Keratinocyte (primary cell): ENCODE measurements at regions not wholly inside any gene's neighbourhood (a gene's known extent, or its start where the extent isn't known, plus 50 kb on each side); places are given as distances from the start of the nearest gene placed in this dataset.

Experiments used
- DNase-seq: peaks from one replicate; pipeline ENCODE4 v3.0.0-alpha.2; 2011; ENCODE audit warnings: low read depth, missing footprints, low spot score
- FAIRE-seq: peaks from 2 replicates; lab custom pipeline; 2011; peaks lifted over from hg19 to GRCh38; lab: Jason Lieb, UNC
- H2AFZ ChIP-seq: 2 replicates; pipeline ENCODE4 v1.6.0; 2012; ENCODE audit warnings: low read length, control low read depth, inconsistent platforms; ENCODE audit not compliant: control insufficient read depth
- H3K27ac ChIP-seq: 2 replicates; pipeline ENCODE4 v1.5.1; 2011; ENCODE audit warnings: low read length; ENCODE audit not compliant: control insufficient read depth, insufficient read depth
- H3K27me3 ChIP-seq: 3 replicates; pipeline ENCODE4 v1.6.0; 2011; ENCODE audit warnings: low read length; ENCODE audit not compliant: control insufficient read depth, insufficient read depth; ENCODE audit errors: extremely low read depth
- H3K36me3 ChIP-seq, 2 experiments: 2 replicates in 1 of 2; 3 replicates in 1 of 2; pipeline ENCODE4 v1.5.1; 2011; ENCODE audit warnings: low read length in 2 of 2, mild to moderate bottlenecking in 1 of 2; ENCODE audit not compliant: control insufficient read depth in 2 of 2, insufficient read depth in 2 of 2; ENCODE audit errors: extremely low read depth in 1 of 2
- H3K4me1 ChIP-seq: 3 replicates; pipeline ENCODE4 v1.5.1; 2011; ENCODE audit warnings: low read length; ENCODE audit not compliant: control insufficient read depth, insufficient read depth; ENCODE audit errors: extremely low read depth
- H3K4me2 ChIP-seq: 3 replicates; pipeline ENCODE4 v1.6.0; 2011; ENCODE audit warnings: low read depth, low read length; ENCODE audit not compliant: control insufficient read depth, insufficient read depth; ENCODE audit errors: extremely low read depth
- H3K4me3 ChIP-seq, 3 experiments: fragments of 200-600 bp in 1 of 3; sonication (generic) in 1 of 3; 2 replicates in 2 of 3; 3 replicates in 1 of 3; pipeline ENCODE4 v1.5.1; 2011 to 2016; ENCODE audit warnings: low read length in 3 of 3, mild to moderate bottlenecking in 3 of 3, control low read depth in 2 of 3, inconsistent platforms in 1 of 3, low read depth in 1 of 3, mixed read lengths in 1 of 3, mixed run types in 1 of 3, moderate library complexity in 1 of 3; ENCODE audit not compliant: control insufficient read depth in 2 of 3, insufficient read depth in 2 of 3; ENCODE audit errors: extremely low read depth in 1 of 3
- H3K79me2 ChIP-seq: 2 replicates; pipeline ENCODE4 v1.6.0; 2012; ENCODE audit warnings: low read length; ENCODE audit not compliant: control insufficient read depth, insufficient read depth
- H3K9ac ChIP-seq: 3 replicates; pipeline ENCODE4 v1.6.0; 2011; ENCODE audit warnings: low read length; ENCODE audit not compliant: control insufficient read depth, insufficient read depth; ENCODE audit errors: extremely low read depth
- H3K9me1 ChIP-seq: 3 replicates; pipeline ENCODE4 v1.6.0; 2011; ENCODE audit warnings: low read length; ENCODE audit not compliant: control insufficient read depth, insufficient read depth; ENCODE audit errors: extremely low read depth
- H3K9me3 ChIP-seq: 2 replicates; pipeline ENCODE4 v1.5.1; 2012; ENCODE audit warnings: low read depth, low read length; ENCODE audit not compliant: control insufficient read depth
- H4K20me1 ChIP-seq: 3 replicates; pipeline ENCODE4 v1.6.0; 2011; ENCODE audit warnings: low read length; ENCODE audit not compliant: control insufficient read depth, insufficient read depth; ENCODE audit errors: extremely low read depth
- CTCF ChIP-seq, 3 experiments: IDR thresholded peaks in 1 of 3; conservative IDR thresholded peaks in 1 of 3; optimal IDR thresholded peaks in 1 of 3; 2 replicates in 2 of 3; 3 replicates in 1 of 3; pipeline versions ENCODE3 to v1.5.1; 2011; ENCODE audit warnings: low read length in 3 of 3, mild to moderate bottlenecking in 3 of 3, moderate library complexity in 2 of 3, control low read depth in 1 of 3, inconsistent platforms in 1 of 3; ENCODE audit not compliant: insufficient read depth in 2 of 3; ENCODE audit errors: extremely low read depth in 1 of 3
- EZH2 ChIP-seq: IDR thresholded peaks from one replicate; pipeline ENCODE4 v1.6.1; 2012; ENCODE audit warnings: inconsistent platforms, mild to moderate bottlenecking, low read length, moderate library complexity
- dilution Hi-C: fragments of 300-500 bp; cut with MboI; formaldehyde crosslinking; loops from one replicate; pipeline ENCODE4 v1.7.0; 2020; ENCODE audit warnings: low sequenced_read_pairs; ENCODE audit not compliant: extremely low pct_ligation_motif_present

GRCh38 chr3:80445641-80446040, 677.8 kb upstream of the ROBO1 start:
- Histone ChIP-seq H3K9ac (no peak overlapping the region), H3K9me3 (no peaks in the 10 kb centered on the region), H2AFZ (no peak overlapping the region), H3K79me2 (no peaks in the 10 kb centered on the region), H3K27ac (no peak overlapping the region), H3K27me3 (no peaks in the 10 kb centered on the region), H3K36me3 (no peaks in the 10 kb centered on the region), H3K4me2 (no peak overlapping the region), H3K4me1 (no peaks in the 10 kb centered on the region), H4K20me1 (no peaks in the 10 kb centered on the region), H3K4me3 (no peak overlapping the region), H3K9me1 (no peaks in the 10 kb centered on the region)
- FAIRE-seq (no peak), DNase-seq (no peak)
- dilution Hi-C loops: no loop called here
- no peak for TF ChIP-seq CTCF (optimal IDR thresholded peaks at IDR 0.05 in 1 of 3, IDR thresholded peaks at IDR 0.05 in 1 of 3, conservative IDR thresholded peaks at IDR 0.05 in 1 of 3; ENCODE audit: extremely low read depth in 1 of 3, insufficient read depth in 2 of 3, low read length in 3 of 3)

GRCh38 chr3:80445053-80445452, 677.3 kb upstream of the ROBO1 start:
- Histone ChIP-seq H3K9me3 (no peaks in the 10 kb centered on the region), H3K27me3 (no peaks in the 10 kb centered on the region), H3K27ac (no peak overlapping the region), H4K20me1 (no peaks in the 10 kb centered on the region), H3K79me2 (no peaks in the 10 kb centered on the region), H2AFZ (no peak overlapping the region), H3K4me1 (no peaks in the 10 kb centered on the region), H3K4me2 (no peak overlapping the region), H3K36me3 (no peaks in the 10 kb centered on the region), H3K9ac (no peak overlapping the region), H3K9me1 (no peaks in the 10 kb centered on the region), H3K4me3 (no peak overlapping the region)
- TF ChIP-seq EZH2 (no peak), CTCF (optimal IDR thresholded peaks at IDR 0.05 in 1 of 3, IDR thresholded peaks at IDR 0.05 in 1 of 3, conservative IDR thresholded peaks at IDR 0.05 in 1 of 3; ENCODE audit: extremely low read depth in 1 of 3, insufficient read depth in 2 of 3, low read length in 3 of 3) (no peak)
- no peak for FAIRE-seq
- dilution Hi-C loops: no loop called here
- DNase-seq: no peak
